GM23248 (cell line): ENCODE measurements at regions not wholly inside any gene's neighbourhood (a gene's known extent, or its start where the extent isn't known, plus 50 kb on each side); places are given as distances from the start of the nearest gene placed in this dataset.

Experiments
- DNase-seq: peaks from one replicate; pipeline ENCODE4 v3.0.0-alpha.2; 2015
- H2AFZ ChIP-seq: fragments of 200-600 bp; sonication (generic); 2 replicates; pipeline ENCODE4 v1.6.1; 2016; ENCODE audit warnings: antibody characterized with exemption
- H3F3A ChIP-seq: fragments of 200-600 bp; sonication (generic); 2 replicates; pipeline ENCODE4 v1.6.1; 2016; ENCODE audit warnings: mild to moderate bottlenecking, antibody characterized with exemption, mixed run types; ENCODE audit not compliant: insufficient read depth
- H3K27ac ChIP-seq: fragments of 200-600 bp; sonication (generic); 2 replicates; pipeline ENCODE4 v1.5.1; 2016; ENCODE audit warnings: mild to moderate bottlenecking
- H3K27me3 ChIP-seq: fragments of 200-600 bp; sonication (generic); replicated peaks from 2 replicates; pipeline ENCODE4 v1.6.1; 2016; ENCODE audit warnings: mild to moderate bottlenecking; ENCODE audit not compliant: insufficient read depth
- H3K36me3 ChIP-seq: fragments of 200-600 bp; sonication (generic); 2 replicates; pipeline ENCODE4 v1.6.1; 2016; ENCODE audit warnings: low read depth, mild to moderate bottlenecking
- H3K4me1 ChIP-seq: fragments of 200-600 bp; sonication (generic); 2 replicates; pipeline ENCODE4 v1.6.1; 2016; ENCODE audit warnings: mild to moderate bottlenecking; ENCODE audit not compliant: insufficient read depth
- H3K4me2 ChIP-seq: fragments of 200-600 bp; sonication (generic); one replicate; pipeline ENCODE4 v1.6.1; 2016; ENCODE audit warnings: mild to moderate bottlenecking; ENCODE audit not compliant: unreplicated experiment
- H3K4me3 ChIP-seq: fragments of 200-600 bp; sonication (generic); 2 replicates; pipeline ENCODE4 v1.5.1; 2016; ENCODE audit warnings: mild to moderate bottlenecking
- H3K79me2 ChIP-seq: fragments of 200-600 bp; sonication (generic); 2 replicates; pipeline ENCODE4 v1.6.1; 2016; ENCODE audit warnings: mild to moderate bottlenecking; ENCODE audit not compliant: insufficient read depth
- H3K9ac ChIP-seq: fragments of 200-600 bp; sonication (generic); 2 replicates; pipeline ENCODE4 v1.6.1; 2016; ENCODE audit warnings: mild to moderate bottlenecking
- H3K9me2 ChIP-seq: fragments of 200-600 bp; sonication (generic); 2 replicates; pipeline ENCODE4 v1.6.1; 2016; ENCODE audit warnings: mixed run types, mild to moderate bottlenecking, moderate library complexity; ENCODE audit not compliant: insufficient read depth
- H3K9me3 ChIP-seq: fragments of 200-600 bp; sonication (generic); one replicate; pipeline ENCODE4 v1.6.1; 2017; ENCODE audit warnings: low read depth
- H4K20me1 ChIP-seq: fragments of 200-600 bp; sonication (generic); 2 replicates; pipeline ENCODE4 v1.6.0; 2016; ENCODE audit not compliant: insufficient read depth
- EZH2 ChIP-seq: fragments of 200-600 bp; sonication (generic); IDR thresholded peaks from 2 replicates; pipeline ENCODE4 v1.6.1; 2018; ENCODE audit warnings: antibody characterized with exemption, mild to moderate bottlenecking; ENCODE audit not compliant: insufficient read depth, poor library complexity, severe bottlenecking
- EZH2phosphoT487 ChIP-seq: fragments of 200-600 bp; sonication (generic); IDR thresholded peaks from 2 replicates; pipeline ENCODE4 v1.6.1; 2018; ENCODE audit warnings: antibody characterized with exemption, moderate library complexity, mild to moderate bottlenecking, low read depth; ENCODE audit not compliant: insufficient read depth
- WGBS, 2 experiments: methylation state at CpG; one replicate each; pipeline ENCODE4 v1.1.6; 2015 to 2017; ENCODE audit warnings: low lambda C conversion rate in 2 of 2, low coverage in 1 of 2; ENCODE audit errors: missing lambda C conversion rate in 2 of 2; 5-methylcytosine and 5-hydroxymethylcytosine counted together
- in situ Hi-C: fragments of 300-500 bp; cut with MboI; formaldehyde crosslinking; loops from 2 replicates; pipeline ENCODE4 v1.15.0; 2020

DNA sequence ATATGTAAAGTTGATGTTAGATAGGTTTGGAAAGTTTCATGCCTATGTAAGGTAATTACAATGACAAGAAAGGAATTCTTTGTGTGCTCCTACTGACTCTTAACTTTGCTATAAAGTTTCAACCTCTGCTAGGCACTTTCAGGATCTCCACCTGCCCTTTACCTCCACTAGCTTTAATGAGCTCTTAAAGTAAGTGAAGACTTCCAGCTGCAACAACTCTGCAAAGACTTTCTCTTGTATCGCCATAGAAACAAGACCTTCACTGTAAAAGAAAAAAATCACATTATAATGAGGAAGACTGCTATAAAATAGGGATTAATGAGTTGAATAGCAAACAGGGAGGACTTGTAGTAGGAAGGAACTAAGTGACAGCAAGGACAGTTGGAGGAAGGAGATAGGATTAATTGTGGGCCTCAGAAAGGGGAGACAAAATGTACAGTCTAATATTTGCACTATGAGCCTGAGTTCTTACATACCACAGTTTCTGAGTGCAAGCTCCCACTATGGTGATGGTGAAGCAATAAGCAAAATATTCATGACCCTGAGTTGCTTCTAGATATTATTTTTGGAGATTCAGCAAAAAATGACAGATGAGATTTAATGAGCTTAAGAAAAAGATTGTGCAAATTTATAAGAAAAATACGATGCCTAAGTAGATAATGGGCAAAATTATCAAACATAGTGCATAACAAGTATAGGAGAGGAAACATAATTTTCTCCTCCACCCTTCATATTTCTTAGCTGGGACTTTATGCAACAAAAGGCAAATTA lies 66.7 kb downstream of the DHRS2 start:
- WGBS, 2 experiments: 7 to 14% methylated on average over 2 of the region's 2 CpGs
- Histone ChIP-seq H3K9me2 (no peaks in the 10 kb centered on the region), H3K9me3 (no peaks in the 10 kb centered on the region), H3K4me1 (no peaks in the 10 kb centered on the region), H3F3A (no peaks in the 10 kb centered on the region), H2AFZ (no peak overlapping the region), H3K4me2 (no peak overlapping the region), H3K79me2 (no peaks in the 10 kb centered on the region), H3K4me3 (no peak overlapping the region), H3K36me3 (no peaks in the 10 kb centered on the region), H3K9ac (no peak overlapping the region), H3K27ac (no peak overlapping the region), H4K20me1 (no peaks in the 10 kb centered on the region), H3K27me3 (0 out of 2 replicates have a peak, but pooled peaks cover 8% of the 10 kb centered on the region)
- no peak for TF ChIP-seq EZH2phosphoT487
- TF ChIP-seq EZH2: no peak
- no peak for DNase-seq
- in situ Hi-C loops: no loop called here

DNA sequence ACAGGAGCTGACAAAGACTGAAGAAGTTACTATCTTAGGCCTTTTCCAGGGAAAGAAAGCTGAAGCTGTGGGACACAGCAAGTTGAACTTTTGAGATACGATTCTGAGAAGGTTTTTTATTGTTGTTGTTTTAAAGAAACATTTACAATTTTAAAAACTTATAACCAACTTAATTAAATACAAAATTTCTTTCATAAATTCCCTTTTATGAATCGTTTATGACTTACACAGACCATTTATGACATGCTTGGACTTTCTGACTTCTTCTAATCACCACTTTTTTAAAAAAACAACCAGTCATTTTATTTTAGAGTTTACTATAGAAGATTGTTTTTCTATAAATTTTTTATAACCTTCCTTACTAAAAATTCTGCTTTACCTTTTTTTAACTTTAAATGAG lies 68.7 kb downstream of the DHRS2 start:
- Histone ChIP-seq H2AFZ (no peak overlapping the region), H3K36me3 (no peaks in the 10 kb centered on the region), H3K4me3 (no peak overlapping the region), H3F3A (no peaks in the 10 kb centered on the region), H4K20me1 (no peaks in the 10 kb centered on the region), H3K9me3 (no peaks in the 10 kb centered on the region), H3K9me2 (no peaks in the 10 kb centered on the region), H3K79me2 (no peaks in the 10 kb centered on the region), H3K9ac (no peak overlapping the region), H3K4me2 (no peak overlapping the region), H3K27me3 (no peaks in the 10 kb centered on the region), H3K4me1 (no peaks in the 10 kb centered on the region), H3K27ac (no peak overlapping the region)
- no peak for TF ChIP-seq EZH2phosphoT487
- no peak for TF ChIP-seq EZH2
- DNase-seq: no peak
- WGBS, 2 experiments: 14 to 25% methylated on average over 2 of the region's 2 CpGs
- in situ Hi-C loops: no loop called here

DNA sequence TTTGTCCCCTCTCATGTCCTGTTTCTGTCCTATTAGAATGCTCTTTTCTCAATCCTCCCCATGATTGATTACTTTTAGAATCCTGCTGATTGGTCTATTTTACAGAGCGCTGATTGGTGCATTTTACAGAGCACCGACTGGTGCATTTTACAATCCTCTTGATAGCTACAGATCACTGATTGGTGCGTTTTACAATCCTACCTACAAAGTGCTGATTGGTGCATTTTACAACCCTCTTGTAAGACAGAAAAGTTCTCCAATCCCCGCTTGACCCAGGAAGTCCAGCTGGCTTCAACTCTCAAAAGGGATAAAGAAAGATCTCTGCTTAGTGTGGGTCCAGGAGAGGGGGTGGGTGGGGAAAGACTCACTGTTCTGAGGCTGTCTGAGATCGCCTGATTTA lies 71.3 kb downstream of the DHRS2 start:
- no peak overlapping the region for H3K27ac ChIP-seq
- no peaks in the 10 kb centered on the region for H3K9me2 ChIP-seq
- no peaks in the 10 kb centered on the region for H3K9me3 ChIP-seq
- DNase-seq: no peak
- no peaks in the 10 kb centered on the region for H4K20me1 ChIP-seq
- in situ Hi-C loops: no loop called here
- 24% methylated on average over 5 of the region's 5 CpGs for WGBS, 2 experiments
- no peak overlapping the region for H3K9ac ChIP-seq
- no peaks in the 10 kb centered on the region for H3K27me3 ChIP-seq
- H3K4me3 ChIP-seq: no peak overlapping the region
- H3F3A ChIP-seq: no peaks in the 10 kb centered on the region
- no peaks in the 10 kb centered on the region for H3K79me2 ChIP-seq
- no peak overlapping the region for H2AFZ ChIP-seq
- H3K36me3 ChIP-seq: no peaks in the 10 kb centered on the region
- TF ChIP-seq EZH2 (no peak), EZH2phosphoT487 (no peak)
- no peaks in the 10 kb centered on the region for H3K4me1 ChIP-seq
- H3K4me2 ChIP-seq: no peak overlapping the region

DNA sequence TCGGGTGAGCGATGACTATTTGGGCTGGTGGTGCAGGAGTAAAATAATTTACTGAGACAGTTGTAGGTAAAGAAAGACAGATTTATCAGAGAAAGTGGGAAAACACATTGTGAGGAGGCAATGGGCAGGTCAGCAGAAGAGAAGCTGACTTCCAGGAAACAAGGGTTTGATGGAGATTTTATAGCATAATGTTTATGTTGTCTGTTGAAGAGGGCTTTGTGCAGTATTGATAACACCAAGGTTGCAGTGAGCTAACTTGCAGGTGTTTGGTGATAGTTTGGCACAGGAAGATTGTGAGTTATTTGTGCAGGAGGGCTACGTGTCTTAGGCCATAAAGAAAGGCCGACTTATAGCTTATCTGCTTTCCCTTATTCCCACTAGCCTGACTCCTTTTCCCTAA lies 72.2 kb downstream of the DHRS2 start:
- no peak for DNase-seq
- 49 to 59% methylated on average over 4 of the region's 4 CpGs for WGBS, 2 experiments
- no peak for TF ChIP-seq EZH2
- TF ChIP-seq EZH2phosphoT487: no peak
- Histone ChIP-seq H3K9ac (no peak overlapping the region), H3K4me2 (no peak overlapping the region), H2AFZ (no peak overlapping the region), H3K36me3 (no peaks in the 10 kb centered on the region), H3K27ac (no peak overlapping the region), H4K20me1 (no peaks in the 10 kb centered on the region), H3K9me3 (no peaks in the 10 kb centered on the region), H3K79me2 (no peaks in the 10 kb centered on the region), H3K9me2 (no peaks in the 10 kb centered on the region), H3K4me1 (no peaks in the 10 kb centered on the region), H3K4me3 (no peak overlapping the region), H3K27me3 (no peaks in the 10 kb centered on the region), H3F3A (no peaks in the 10 kb centered on the region)
- in situ Hi-C loops: no loop called here
